CD4-positive, alpha-beta T cell treated with Interleukin-12 subunit alpha and Interleukin-12 subunit beta, for 1 hour (primary cell): ENCODE measurements at regions not wholly inside any gene's neighbourhood (a gene's known extent, or its start where the extent isn't known, plus 50 kb on each side); places are given as distances from the start of the nearest gene placed in this dataset.
"Not testable (repeated sequence)": the region's sequence is repeated elsewhere in the genome, so short reads cannot be mapped to it uniquely, and the experiment has no call there.

Experiments used
- DNase-seq: peaks from one replicate; pipeline ENCODE4 v3.0.0-alpha.2; 2020

DNA sequence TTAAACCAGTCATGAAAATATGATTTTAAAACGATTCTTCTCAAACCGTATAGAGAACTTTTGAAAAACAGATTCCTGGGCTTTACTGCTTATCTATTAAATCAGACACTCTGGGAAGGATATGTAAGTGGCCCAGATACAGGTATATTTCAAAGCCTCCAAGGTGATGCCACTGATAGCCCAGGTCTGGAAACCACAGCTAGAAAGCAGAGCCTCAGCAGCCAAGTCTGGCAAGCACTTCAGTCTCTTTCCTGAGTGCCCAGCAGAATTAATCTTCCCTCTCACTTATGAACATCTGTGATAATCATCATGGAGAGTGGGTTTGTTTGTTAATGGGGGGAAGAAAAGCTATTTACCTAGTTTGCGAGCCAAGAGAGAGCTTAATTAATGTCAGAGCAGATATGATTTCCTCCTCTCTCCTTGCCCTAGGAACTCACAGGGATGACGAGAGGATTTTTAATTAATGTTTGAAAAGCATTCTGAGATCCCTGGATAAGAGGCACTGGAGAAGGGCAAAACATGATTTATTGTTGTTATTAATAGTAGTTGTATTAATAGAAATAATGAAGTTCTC lies 368.4 kb downstream of the TLE1 start:
- no peak for DNase-seq

GRCh38 chr9:81318571-81318970 lies 370.8 kb downstream of the TLE1 start:
- no peak for DNase-seq

- DNase-seq = no peak
Observed at GRCh38 chr9:81317939-81318338, 371.4 kb downstream of the TLE1 start.

GRCh38 chr9:81317223-81317622 lies 372.1 kb downstream of the TLE1 start:
- no peak for DNase-seq

- DNase-seq = no peak
Observed at GRCh38 chr9:81314490-81314889, 374.9 kb downstream of the TLE1 start.

DNA sequence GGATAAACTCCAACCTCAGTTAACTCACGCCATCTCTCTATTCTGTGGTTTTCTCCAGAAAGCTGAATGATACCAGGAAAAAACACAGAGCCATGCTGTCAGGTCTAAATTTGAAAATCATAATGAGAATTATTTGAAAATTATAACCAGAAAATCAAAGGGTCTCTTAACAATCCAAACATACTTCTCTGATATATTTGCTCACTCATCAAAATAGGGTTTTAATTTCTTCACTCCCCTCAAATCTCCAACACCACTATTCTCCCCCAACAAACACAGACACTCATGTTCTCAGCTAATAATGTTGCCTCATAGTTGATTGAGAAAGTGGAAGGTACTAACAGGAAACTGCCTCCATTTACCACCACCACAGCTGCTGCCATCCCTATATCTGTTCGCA lies 375.5 kb downstream of the TLE1 start:
- DNase-seq = no peak

- no peak for DNase-seq
Observed at GRCh38 chr9:81312346-81312745, 377.0 kb downstream of the TLE1 start.

GRCh38 chr9:81308404-81308803 lies 380.9 kb downstream of the TLE1 start:
- DNase-seq = no peak

DNA sequence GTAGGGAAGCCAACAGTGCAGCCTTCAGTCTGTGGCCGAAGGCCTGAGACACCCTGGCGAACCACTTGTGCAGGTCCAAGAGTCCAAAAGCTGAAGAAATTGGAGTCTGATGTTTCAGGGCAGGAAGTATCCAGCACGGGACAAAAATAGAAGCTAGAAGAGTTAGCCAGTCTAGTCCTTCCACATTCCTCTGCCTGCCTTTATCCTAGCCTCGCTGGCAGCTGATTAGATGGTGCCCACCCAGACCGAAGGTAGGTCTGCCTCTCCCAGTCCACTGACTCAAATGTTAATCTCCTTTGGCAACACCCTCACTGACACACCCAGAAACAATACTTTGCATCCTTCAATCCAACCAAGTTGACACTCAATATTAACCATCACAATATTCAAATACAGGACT lies 381.6 kb downstream of the TLE1 start:
- not testable (repeated sequence) for DNase-seq

DNA sequence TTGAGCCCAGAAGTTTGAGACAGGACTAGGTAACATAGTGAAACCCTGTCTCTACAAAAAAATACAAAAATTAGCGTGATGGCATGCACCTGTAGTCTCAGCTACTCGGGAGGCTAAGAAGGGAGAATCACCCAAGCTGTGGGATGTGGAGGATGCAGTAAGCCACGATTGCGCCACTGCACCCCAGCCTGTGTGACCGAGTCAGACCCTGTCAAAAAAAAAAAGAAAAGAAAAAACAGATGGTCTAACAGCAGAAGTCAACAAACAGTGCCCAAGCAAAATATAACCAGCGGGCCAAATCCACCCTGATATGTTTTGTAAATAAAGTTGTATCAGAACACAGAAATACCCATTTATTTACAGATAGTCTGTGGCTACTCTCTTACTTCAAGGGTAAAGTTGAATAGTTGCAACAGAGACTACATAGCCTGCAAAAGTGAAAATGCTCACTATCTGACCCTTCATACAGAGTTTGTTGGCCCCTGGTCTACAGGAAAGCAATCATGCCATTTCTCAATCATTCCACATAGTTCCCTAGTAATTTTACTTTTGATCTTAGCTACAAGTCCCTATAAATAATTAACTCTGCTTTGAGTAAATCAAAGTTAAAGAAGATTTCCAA lies 383.7 kb downstream of the TLE1 start:
- no peak for DNase-seq

GRCh38 chr9:81303658-81304057 lies 385.7 kb downstream of the TLE1 start:
- no peak for DNase-seq

GRCh38 chr9:81293651-81294050 lies 395.7 kb downstream of the TLE1 start:
- no peak for DNase-seq

DNA sequence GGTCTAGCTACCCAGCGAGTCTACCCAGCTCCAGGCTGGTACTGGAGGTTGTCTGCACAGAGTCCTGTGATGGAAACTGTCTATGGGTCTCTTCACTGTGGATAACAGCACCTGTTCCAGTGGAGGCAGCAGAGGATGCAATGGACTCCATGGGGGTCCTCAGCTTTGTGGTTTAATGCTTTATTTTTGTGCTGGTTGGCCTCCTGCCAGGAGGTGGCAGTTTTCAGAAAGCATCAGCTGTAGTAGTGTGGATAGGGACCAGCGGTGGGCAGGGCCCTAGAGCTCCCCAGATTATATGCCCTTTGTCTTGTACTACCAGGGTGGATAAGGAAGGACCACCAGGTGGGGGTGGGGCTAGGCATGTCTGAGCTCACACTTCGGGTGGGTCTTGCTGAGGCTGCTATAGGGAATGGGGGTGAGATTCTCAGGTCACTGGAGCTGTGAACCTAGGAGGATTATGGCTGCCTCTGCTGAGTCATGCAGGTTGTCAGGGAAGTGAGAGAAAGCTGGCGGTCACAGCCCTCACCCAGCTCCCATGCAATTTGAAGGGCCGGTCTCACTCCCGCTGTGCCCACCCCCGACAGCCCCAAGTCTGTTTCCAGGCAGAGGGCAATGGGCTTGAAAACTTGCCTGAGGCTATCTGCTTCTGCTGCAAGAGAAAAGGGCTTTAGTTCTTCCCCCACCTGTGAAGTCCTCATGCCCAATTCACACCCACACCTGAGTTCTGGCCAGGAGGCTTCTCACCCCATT lies 397.1 kb downstream of the TLE1 start:
- no peak for DNase-seq

DNA sequence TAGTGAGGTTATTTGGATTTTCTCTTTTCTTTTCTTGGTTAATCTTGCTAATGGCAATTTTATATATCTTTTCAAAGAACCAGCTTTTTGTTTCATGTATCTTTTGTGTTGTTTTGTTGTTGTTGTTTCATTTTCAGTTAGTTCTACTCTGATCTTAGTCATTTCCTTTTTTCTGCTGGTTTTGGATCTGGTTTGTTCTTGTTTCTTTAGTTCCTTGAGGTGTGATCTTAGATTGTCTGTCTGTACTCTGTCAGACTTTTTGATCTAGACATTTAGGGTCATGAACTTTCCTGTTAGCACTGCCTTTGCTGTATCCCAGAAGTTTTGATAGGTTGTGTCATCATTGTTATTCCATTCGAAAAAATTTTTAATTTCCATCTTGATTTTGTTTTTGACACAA lies 399.7 kb downstream of the TLE1 start:
- no peak for DNase-seq

- no peak for DNase-seq
Observed at GRCh38 chr9:81268048-81268447, 421.3 kb downstream of the TLE1 start.

DNA sequence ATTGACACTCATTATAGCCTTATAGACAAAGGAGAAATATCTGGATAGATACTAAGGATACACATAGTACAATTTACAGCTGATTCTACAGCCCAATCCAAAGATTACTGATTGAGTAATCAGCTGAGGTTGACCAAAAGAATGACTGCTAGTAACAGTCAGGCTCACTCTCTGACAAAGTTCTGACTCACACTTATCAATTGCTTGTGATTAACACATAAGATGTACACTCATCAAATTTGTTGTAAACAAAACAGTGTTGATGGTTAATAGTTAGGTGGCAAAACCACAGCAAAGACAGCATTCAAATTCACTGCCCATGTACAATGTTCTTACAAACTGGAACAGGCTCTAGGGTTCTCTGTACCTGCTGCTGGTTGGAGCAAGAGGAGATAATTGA lies 422.7 kb downstream of the TLE1 start:
- DNase-seq = no peak

DNA sequence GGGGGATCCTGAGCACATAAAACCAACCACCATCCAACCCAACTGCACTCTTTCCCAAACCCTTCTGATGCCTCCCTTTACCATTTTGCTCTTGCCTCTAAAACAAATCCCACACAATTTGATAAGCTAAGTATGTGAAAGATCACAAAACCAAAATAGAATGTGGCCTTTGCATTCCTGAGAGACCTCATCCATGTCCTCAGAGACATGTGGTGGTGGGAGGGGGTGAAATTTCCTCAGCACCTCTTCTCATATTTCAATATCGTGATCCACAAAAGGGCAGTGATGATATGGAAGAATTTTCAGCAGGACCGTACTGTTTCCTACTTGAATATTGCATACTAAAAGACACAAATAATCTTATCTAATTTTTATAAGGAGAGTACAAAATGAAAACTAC lies 423.3 kb downstream of the TLE1 start:
- no peak for DNase-seq

- no peak for DNase-seq
Observed at GRCh38 chr9:81264516-81264915, 424.8 kb downstream of the TLE1 start.

DNA sequence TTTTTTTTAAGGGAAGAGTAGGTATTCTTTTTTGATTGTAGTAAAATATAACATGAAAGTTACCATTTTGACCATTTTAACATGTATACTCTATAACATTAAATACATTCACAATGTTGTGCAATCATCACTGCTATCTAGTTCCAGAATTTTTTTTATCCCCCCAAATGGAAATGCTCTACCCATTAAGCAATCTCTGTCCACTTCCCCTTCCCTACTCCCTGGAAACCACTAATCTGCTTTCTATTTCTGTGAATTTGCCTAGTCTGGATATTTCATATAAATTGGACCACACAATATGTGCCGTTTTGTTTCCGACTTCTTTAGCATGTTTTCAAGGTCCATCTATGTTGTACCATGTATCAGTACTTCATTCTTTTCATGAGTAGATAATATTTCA lies 429.5 kb downstream of the TLE1 start:
- DNase-seq = no peak

DNA sequence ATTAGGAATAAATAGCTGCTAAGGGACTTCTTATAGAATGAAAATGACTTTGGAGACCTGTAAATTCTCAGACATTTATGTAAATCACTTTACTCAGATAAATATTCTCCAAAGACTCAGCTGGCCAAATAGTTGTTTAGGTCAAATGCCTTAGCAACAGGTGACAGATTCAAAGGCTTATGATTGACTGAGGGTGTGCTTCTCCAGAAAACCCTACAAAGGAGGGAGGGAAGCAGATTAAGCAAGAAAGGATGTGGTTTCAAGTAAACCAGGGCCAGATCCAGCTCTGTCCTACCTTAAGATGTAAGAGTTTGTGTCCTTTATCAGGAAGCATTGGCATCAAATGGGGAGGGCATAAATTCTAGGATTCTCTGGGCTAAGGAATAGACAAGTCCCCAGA lies 433.0 kb downstream of the TLE1 start:
- DNase-seq = no peak

DNA sequence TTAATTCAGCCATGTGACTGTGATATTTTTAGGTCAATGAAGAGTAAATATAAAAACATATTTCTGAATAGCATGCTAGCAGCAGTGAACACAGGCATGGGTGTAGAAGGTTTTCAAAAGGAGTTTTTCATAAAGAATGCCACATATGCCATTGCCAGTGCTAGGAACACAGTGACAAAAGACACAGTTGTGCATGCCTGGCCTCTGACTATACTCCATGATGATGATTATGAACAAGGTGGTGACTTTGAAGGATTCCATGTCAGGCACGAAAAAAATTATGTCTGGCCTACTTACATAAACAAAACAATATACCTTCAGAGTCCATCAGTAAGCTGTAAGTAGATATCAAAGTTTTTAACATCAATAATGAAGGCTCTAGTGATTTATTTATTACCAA lies 438.7 kb downstream of the TLE1 start:
- no peak for DNase-seq

- DNase-seq = no peak
Observed at GRCh38 chr9:81250041-81250440, 439.3 kb downstream of the TLE1 start.

GRCh38 chr9:81245254-81245956 lies 443.9 kb downstream of the TLE1 start:
- no peak for DNase-seq

GRCh38 chr9:81244631-81245030 lies 444.7 kb downstream of the TLE1 start:
- DNase-seq = no peak
